Ramos (cell line): ENCODE measurements at regions not wholly inside any gene's neighbourhood (a gene's known extent, or its start where the extent isn't known, plus 50 kb on each side); places are given as distances from the start of the nearest gene placed in this dataset.

Experiments used
- in situ Hi-C: fragments of 300-500 bp; cut with MboI; formaldehyde crosslinking; loops from one replicate; pipeline ENCODE4 v1.14.3; 2022; ENCODE audit warnings: low sequenced_read_pairs; ENCODE audit not compliant: unreplicated experiment

DNA sequence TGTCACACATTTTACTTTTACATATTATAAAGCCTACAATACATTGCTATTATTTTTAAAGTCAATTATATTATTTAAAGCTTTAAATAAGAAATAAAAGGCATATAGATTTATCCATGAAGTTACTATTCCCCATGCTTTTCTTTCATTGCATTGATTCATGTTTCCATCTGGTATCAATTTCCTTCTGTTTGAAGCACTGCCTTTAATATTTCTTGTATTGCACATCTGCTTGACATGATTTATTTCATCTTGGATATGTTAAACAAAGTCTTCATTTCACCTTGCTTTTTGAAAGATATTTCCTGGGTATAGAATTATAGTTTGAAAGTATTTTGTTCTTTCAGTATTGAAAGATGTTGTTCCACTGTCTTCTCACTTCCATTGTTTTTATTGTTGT, 174.3 kb upstream of the MBNL1 start:
- in situ Hi-C loops, result no loop called here

DNA sequence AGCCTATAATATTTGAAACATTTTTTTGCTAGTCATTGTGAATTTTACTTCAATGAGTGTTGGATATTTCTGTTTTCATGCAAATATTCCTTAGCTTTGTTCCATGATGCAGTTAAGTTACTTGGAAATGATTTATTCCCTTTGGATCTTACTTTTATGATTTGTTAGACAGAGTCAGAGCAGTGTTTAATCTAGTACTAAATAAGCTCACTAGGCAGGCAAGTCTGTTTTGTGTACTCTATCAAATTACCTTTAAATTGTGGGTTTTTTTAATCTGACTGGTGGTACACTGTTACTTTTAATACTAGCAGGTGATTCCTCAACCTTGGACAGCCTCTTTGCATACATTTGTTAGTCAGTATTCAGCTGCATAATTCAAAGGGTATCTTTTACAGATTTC, 173.3 kb upstream of the MBNL1 start:
- in situ Hi-C loops, result no loop called here

DNA sequence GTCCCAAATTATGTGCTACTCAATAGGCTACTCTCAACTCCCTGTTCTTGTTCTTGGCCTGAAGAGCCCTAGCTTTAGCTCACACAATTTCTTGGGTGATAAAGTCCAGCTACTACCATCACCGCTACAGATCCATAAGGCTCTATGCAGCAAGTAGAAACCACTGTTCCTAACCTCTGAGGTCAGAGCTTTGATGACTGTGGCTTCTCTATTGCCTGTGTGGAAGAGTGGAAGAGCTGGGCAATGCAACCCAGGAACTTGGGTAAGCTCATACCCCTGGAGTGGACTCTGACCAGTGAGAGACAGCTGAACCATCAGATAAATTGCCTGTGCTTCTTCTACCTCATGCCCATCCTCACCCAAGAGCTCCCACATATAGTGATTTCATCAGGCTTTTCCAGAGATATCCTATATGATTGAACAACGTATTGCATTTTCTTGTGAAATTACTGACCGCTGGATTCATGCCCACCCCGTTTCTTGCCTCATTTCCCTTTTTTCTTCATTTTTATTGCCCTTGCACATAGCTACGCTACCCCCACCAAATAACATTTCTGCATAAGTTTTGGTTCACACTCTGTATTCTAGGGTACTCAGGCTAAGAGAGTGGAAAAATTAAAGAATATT, 172.3 kb upstream of the MBNL1 start:
- in situ Hi-C loops, result no loop called here

- in situ Hi-C loops, result no loop called here
Measured at GRCh38 chr3:152097120-152097519, 171.6 kb upstream of the MBNL1 start.

GRCh38 chr3:152097770-152098169, 171.0 kb upstream of the MBNL1 start:
- in situ Hi-C loops, result no loop called here

DNA sequence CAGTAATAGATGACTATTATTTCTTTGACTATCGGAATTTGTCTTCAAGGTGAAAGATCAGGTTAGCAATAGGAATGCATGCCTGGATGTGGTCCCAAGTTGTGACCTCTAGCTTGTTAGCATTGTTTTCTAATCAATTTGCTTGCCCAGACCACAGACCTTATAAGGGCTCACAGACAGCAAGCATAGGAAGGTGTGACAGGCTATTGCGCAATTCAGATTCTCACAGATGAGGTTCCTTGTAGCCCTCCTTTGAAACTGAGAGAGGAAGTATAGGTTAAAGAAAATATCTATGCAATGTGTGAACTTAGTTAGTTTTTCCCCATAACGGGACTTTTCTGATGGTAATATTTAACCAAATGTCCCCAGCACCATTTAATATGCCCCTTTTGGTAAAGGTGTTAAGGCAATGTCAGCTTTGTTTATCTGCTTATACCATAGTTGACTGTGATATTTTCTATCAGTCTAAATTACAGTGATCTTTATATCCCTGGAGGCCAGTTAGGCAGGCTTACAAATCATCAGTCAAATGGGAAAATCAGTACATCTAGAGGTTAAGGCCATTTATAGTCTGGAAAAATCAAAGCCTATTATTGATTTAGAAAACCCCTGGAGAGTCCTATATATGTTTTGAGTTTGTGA, 168.1 kb upstream of the MBNL1 start:
- in situ Hi-C loops, result no loop called here

DNA sequence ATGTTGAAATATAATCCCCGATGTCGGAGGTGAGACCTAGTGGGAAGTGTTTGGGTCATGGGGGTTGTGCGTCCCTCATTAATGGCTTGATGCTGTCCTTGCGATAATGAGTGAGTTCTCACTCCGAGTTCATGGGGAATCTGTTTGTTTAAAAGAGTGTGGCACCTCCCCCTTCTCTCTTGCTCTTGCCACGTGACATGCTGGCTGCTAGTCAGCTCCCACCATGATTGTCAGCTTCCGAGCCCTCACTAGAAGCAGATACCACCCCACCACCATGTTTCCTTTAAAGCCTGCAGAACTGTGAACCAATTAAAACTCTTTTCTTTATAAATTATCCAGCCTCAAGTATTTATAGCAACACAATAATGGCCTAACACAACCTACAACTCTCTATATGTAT, 166.3 kb upstream of the MBNL1 start:
- in situ Hi-C loops, result no loop called here

DNA sequence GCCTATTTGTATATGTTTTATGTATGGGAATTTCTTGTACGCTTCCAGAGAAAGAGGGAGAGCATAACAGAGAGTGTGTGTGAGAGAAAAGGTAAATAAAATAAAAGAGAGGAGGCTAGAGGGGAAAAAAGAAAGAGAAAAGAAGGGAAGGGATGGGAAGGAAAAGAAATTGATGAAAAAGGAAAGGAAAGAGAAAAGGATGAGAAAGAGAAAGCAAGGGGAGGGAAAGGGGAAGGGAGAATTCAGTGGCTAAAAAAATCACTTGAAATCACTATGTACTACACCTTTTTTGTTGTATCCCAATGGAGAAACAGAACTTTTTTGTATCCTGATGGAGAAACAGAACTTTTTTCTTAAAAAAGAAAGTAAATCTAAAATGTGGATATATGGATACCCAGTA, 165.5 kb upstream of the MBNL1 start:
- in situ Hi-C loops, result no loop called here

GRCh38 chr3:152104847-152105415, 163.8 kb upstream of the MBNL1 start:
- in situ Hi-C loops, result no loop called here

DNA sequence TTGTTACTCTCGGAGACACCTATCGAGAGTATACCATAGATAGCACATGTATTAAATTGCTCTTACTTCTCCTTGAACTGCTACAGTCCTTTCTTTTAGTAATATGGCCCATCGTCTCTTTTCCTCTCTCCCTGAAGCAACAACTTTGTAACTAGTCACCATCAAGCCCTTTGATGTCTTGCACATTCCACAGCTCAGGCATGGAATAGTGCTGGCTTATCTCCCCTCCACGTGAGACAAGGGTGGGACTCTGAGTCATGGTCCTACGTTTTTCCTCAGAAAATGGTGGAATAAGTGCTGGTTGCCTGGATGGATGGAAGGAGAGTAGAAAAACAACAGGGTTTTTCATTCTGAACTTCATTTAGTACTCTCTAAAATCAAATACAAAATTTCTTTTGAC, 163.3 kb upstream of the MBNL1 start:
- in situ Hi-C loops, result no loop called here

GRCh38 chr3:152109038-152109437, 159.7 kb upstream of the MBNL1 start:
- in situ Hi-C loops, result no loop called here

GRCh38 chr3:152113413-152113812, 155.3 kb upstream of the MBNL1 start:
- in situ Hi-C loops, result no loop called here

GRCh38 chr3:152113992-152114651, 154.6 kb upstream of the MBNL1 start:
- in situ Hi-C loops, result no loop called here

GRCh38 chr3:152120601-152121269, 148.0 kb upstream of the MBNL1 start:
- in situ Hi-C loops, result no loop called here

DNA sequence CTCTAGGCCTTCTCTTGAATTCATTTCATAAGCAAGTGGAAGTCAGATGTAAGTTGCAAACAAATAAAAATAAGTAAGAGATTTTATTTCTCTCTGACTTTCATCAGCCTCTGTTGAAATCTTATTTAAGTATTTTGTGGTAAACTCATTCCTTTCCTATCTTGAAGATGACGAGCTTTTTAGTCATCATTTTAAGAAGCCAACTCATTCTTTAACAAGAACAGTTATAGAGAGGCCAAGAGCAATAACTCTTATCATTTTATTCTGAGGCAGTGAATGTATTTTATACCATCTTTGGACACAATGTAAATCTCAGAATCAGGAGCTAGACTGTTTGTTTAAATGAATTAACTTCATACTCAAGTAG, 147.5 kb upstream of the MBNL1 start:
- in situ Hi-C loops, result no loop called here

- in situ Hi-C loops, result no loop called here
Measured at GRCh38 chr3:152122851-152123250, 145.9 kb upstream of the MBNL1 start.

- in situ Hi-C loops, result no loop called here
Measured at GRCh38 chr3:152123457-152123856, 145.3 kb upstream of the MBNL1 start.

DNA sequence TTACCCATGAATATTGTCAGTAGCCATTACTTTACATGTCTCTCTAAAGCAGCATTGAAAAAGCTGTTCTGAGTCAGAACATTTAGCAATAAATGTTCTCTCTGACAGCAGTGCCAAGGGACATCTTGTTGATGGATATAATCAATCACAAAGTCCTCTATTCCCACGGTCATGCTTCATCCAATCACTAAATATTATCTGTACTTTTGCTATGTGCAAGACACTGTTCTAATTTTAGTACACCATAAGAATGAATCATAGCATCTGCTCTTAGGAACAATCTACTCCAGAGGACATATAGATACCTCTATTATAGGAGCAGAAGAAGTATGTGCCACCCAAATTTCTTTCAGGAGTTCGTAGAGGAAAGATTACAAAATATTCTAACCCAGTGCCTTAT, 142.5 kb upstream of the MBNL1 start:
- in situ Hi-C loops, result no loop called here

DNA sequence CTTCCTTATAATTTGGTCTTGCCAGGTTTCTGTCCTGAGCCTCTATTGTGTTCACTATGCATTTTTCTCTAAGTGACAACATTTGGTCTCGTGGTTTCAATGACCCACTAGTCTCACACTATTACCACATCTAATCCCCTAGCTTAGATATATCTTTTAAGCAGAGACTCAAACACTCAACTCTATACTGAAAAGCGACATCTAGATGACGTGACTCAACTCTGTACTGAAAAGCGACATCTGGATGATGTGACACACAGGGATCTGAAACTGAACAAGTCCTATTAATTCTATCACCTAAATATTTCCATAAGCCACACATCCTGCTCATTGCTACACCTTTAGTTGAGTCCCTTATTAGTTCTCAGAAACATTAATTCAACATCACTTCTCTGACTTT, 141.7 kb upstream of the MBNL1 start:
- in situ Hi-C loops, result no loop called here

DNA sequence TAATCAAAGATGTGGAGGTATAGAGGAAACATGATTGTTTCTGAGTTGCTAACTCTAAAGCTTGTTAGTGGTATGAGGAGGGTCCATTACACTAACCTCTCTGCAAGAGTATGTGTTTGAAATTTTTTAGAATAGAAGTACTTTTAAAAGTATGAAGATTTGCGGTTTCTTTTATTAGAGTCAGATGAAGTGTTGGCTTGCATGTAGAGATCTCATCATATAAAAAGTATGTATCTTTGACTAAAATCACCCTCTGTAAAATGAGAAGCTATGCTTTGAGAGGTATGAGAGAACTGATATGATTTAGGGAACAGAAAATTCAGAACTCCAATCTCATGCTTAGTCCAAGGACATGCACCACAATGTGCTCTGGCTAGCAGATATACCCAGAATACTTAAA, 140.4 kb upstream of the MBNL1 start:
- in situ Hi-C loops, result no loop called here

- in situ Hi-C loops, result no loop called here
Measured at GRCh38 chr3:152139651-152140050, 129.1 kb upstream of the MBNL1 start.
